ENCODE measurements at regions not wholly inside any gene's neighbourhood (a gene's known extent, or its start where the extent isn't known, plus 50 kb on each side); places are given as distances from the start of the nearest gene placed in this dataset.

DNA sequence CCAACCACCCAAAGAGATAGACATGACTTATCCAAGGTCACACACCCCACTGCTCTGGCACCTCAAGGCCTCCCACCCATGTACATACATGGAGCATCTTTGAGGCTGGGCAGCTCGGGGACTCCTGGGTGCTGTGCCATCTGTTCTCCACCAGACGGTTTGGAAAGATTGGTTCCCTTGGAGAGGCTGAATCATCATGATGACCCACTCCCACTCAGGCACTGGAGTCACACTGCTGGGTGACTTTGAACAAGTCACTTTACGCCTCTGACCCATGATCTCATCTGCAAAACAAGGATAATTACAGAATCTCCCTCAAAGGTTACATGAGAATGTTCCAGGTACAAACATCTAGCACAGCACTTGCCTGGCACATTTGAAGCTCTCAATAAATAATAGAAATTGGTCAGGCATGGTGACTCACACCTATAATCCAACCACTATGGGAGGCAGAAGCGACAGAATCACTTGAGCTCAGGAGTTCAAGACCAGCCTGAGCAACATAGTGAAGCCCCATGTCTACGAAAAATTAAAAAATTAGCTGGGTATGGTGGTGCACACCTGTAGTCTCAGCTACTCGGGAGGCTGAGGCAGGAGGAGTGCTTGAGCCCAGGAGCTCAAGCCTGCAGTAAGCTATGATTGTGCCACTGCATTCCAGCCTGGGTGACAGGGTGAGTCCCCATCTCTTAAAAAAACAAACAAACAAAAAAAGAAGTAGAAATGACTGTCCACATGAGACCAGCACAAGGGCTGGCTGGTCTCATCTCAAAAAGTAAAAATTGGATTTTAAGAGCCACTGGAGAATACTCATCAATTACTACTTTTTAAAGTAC, 74.9 kb downstream of the RRAGC start:
- Histone ChIP-seq H3K9me2 (replicated peaks; ENCODE audit: control insufficient read depth, low read length) (no peaks in the 10 kb centered on the region), H4K20me1 (ENCODE audit: control insufficient read depth, insufficient read depth, low read depth, low read length) (no peaks in the 10 kb centered on the region), H3K4me2 (ENCODE audit: low read length) (no peak overlapping the region), H3F3A (ENCODE audit: control insufficient read depth, insufficient read depth) (no peaks in the 10 kb centered on the region), H3K27me3 (ENCODE audit: control insufficient read depth, low read length) (peaks cover 18% of the 10 kb centered on the region), H3K4me3 (ENCODE audit: low read length) (no peak overlapping the region), H3K9me3 (ENCODE audit: control insufficient read depth, insufficient read depth, low read length) (no peaks in the 10 kb centered on the region), H3K79me2 (ENCODE audit: control insufficient read depth, low read length) (no peaks in the 10 kb centered on the region), H3K4me1 (ENCODE audit: control insufficient read depth, low read length) (no peaks in the 10 kb centered on the region), H3K36me3 (ENCODE audit: control insufficient read depth, low read length) (no peaks in the 10 kb centered on the region), H3K27ac (ENCODE audit: low read depth, low read length) (no peak overlapping the region)
- TF ChIP-seq EZH2phosphoT487 (IDR thresholded peaks at IDR 0.05; ENCODE audit: borderline replicate concordance, low read length), result no peak
- TF ChIP-seq, protein P1, sequence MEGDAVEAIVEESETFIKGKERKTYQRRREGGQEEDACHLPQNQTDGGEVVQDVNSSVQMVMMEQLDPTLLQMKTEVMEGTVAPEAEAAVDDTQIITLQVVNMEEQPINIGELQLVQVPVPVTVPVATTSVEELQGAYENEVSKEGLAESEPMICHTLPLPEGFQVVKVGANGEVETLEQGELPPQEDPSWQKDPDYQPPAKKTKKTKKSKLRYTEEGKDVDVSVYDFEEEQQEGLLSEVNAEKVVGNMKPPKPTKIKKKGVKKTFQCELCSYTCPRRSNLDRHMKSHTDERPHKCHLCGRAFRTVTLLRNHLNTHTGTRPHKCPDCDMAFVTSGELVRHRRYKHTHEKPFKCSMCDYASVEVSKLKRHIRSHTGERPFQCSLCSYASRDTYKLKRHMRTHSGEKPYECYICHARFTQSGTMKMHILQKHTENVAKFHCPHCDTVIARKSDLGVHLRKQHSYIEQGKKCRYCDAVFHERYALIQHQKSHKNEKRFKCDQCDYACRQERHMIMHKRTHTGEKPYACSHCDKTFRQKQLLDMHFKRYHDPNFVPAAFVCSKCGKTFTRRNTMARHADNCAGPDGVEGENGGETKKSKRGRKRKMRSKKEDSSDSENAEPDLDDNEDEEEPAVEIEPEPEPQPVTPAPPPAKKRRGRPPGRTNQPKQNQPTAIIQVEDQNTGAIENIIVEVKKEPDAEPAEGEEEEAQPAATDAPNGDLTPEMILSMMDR (IDR thresholded peaks at IDR 0.05; ENCODE audit: low read depth, low read length, poor library complexity, severe bottlenecking), result no peak

DNA sequence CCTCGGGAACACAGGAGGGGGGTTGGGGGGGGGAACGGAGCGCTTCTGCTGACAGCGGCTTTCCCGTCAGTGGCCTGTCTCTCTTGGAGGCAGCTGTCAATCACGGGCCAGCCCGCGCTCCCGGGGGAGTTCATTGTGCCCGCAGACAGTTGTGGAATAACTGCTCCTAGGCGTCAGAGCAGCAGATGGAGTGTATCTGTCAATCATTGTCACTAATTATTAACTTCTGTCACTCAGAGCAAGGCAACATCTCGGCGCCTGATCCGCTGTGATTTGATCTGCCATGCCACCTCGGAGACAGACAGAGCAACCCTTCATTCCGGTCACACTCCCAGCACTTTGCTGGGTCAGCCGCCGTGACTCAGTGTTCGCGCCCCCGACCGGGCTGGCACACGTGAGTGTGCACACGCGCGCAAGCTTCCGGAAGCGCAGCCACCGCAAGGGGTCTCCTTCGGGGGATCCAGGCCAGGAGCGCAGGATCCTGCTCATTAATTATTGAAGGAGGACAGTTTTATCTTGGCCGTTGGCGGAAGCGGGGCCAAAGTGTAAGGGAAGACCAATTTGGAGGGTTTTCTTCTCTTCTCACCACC, 75.8 kb downstream of the RRAGC start:
- Histone ChIP-seq H4K20me1 (ENCODE audit: control insufficient read depth, insufficient read depth, low read depth, low read length) (no peaks in the 10 kb centered on the region), H3K36me3 (ENCODE audit: control insufficient read depth, low read length) (no peaks in the 10 kb centered on the region), H3K9me3 (ENCODE audit: control insufficient read depth, insufficient read depth, low read length) (no peaks in the 10 kb centered on the region), H3F3A (ENCODE audit: control insufficient read depth, insufficient read depth) (no peaks in the 10 kb centered on the region), H3K27me3 (ENCODE audit: control insufficient read depth, low read length) (peaks cover 13% of the 10 kb centered on the region), H3K27ac (ENCODE audit: low read depth, low read length) (no peak overlapping the region), H3K4me2 (ENCODE audit: low read length) (no peak overlapping the region), H3K79me2 (ENCODE audit: control insufficient read depth, low read length) (no peaks in the 10 kb centered on the region), H3K4me1 (ENCODE audit: control insufficient read depth, low read length) (no peaks in the 10 kb centered on the region), H3K9me2 (replicated peaks; ENCODE audit: control insufficient read depth, low read length) (no peaks in the 10 kb centered on the region), H3K4me3 (ENCODE audit: low read length) (no peak overlapping the region)
- TF ChIP-seq, protein P1 (IDR thresholded peaks at IDR 0.05; ENCODE audit: low read depth, low read length, poor library complexity, severe bottlenecking), result no peak
- no peak for TF ChIP-seq EZH2phosphoT487 (IDR thresholded peaks at IDR 0.05; ENCODE audit: borderline replicate concordance, low read length)

DNA sequence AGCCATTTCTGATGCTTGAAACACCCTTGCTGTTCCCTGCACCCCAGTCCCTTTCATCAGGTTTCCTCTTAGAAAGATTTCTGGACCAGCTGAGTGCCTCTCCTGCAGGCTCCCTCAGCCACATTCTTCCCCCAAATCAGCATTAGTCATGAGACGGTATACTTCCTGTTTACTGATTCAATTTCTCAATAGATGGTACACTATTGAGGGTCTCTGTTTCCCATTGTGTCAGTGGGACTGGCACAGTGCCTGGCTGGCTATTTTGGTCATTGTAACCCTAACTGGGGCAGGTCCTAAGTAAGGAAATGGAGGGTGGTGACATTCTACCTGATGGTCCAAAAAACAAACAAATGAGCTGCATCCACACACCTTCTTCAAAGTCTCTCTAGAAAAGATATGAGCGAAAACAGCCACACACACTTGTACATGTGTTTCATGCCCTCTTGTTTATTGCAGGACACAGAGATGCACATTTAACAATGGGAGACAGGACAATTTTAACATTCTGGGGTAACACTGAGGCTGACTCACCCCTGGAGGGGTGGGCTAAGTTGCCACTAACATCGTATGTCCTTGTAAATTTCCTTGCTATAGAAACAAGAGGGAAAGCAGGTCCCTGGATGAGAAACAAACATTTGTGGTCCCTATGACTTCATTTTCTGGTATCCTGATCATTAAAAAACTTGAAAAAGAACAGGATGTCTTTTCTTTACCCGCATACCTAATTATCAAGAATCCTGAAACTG, 77.5 kb downstream of the RRAGC start:
- no peaks in the 10 kb centered on the region for H3K79me2 ChIP-seq (ENCODE audit: control insufficient read depth, low read length)
- H3K4me2 ChIP-seq (ENCODE audit: low read length), result no peak overlapping the region
- H3K36me3 ChIP-seq (ENCODE audit: control insufficient read depth, low read length), result no peaks in the 10 kb centered on the region
- no peak overlapping the region for H3K4me3 ChIP-seq (ENCODE audit: low read length)
- no peak overlapping the region for H3K27ac ChIP-seq (ENCODE audit: low read depth, low read length)
- H3K9me2 ChIP-seq (replicated peaks; ENCODE audit: control insufficient read depth, low read length), result no peaks in the 10 kb centered on the region
- no peaks in the 10 kb centered on the region for H4K20me1 ChIP-seq (ENCODE audit: control insufficient read depth, insufficient read depth, low read depth, low read length)
- no peak for TF ChIP-seq EZH2phosphoT487 (IDR thresholded peaks at IDR 0.05; ENCODE audit: borderline replicate concordance, low read length)
- TF ChIP-seq, protein P1 (IDR thresholded peaks at IDR 0.05; ENCODE audit: low read depth, low read length, poor library complexity, severe bottlenecking), result no peak
- H3F3A ChIP-seq (ENCODE audit: control insufficient read depth, insufficient read depth), result no peaks in the 10 kb centered on the region
- peaks cover 12% of the 10 kb centered on the region for H3K27me3 ChIP-seq (ENCODE audit: control insufficient read depth, low read length)
- no peaks in the 10 kb centered on the region for H3K4me1 ChIP-seq (ENCODE audit: control insufficient read depth, low read length)
- no peaks in the 10 kb centered on the region for H3K9me3 ChIP-seq (ENCODE audit: control insufficient read depth, insufficient read depth, low read length)

Measured in DOHH2 (cell line).